ENCODE measurements at regions not wholly inside any gene's neighbourhood (a gene's known extent, or its start where the extent isn't known, plus 50 kb on each side); places are given as distances from the start of the nearest gene placed in this dataset.
"Not testable (repeated sequence)": the region's sequence is repeated elsewhere in the genome, so short reads cannot be mapped to it uniquely, and the experiment has no call there.

DNA sequence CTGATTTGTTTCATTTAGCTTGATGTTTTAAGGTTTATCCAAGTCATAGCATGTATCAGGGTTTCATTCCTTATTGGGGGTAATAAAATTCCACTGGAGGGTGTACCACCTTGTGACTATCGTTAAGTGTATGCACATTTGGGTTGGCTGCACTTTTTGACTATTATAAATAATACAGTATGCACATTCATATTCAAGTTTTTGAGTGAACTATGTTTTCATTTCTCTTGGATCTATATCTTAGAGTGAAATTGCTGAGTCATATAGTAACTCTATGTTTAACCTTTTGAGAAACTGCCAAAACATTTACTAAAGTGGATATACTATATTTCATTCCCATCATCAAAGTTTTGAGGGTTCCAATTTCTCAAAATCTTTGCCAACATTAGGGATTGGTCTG lies 952.7 kb downstream of the TDRD15 start:
- no peaks in the 10 kb centered on the region for H3K36me3 ChIP-seq
- no peak overlapping the region for H3K4me3 ChIP-seq
- TF ChIP-seq, protein P1, sequence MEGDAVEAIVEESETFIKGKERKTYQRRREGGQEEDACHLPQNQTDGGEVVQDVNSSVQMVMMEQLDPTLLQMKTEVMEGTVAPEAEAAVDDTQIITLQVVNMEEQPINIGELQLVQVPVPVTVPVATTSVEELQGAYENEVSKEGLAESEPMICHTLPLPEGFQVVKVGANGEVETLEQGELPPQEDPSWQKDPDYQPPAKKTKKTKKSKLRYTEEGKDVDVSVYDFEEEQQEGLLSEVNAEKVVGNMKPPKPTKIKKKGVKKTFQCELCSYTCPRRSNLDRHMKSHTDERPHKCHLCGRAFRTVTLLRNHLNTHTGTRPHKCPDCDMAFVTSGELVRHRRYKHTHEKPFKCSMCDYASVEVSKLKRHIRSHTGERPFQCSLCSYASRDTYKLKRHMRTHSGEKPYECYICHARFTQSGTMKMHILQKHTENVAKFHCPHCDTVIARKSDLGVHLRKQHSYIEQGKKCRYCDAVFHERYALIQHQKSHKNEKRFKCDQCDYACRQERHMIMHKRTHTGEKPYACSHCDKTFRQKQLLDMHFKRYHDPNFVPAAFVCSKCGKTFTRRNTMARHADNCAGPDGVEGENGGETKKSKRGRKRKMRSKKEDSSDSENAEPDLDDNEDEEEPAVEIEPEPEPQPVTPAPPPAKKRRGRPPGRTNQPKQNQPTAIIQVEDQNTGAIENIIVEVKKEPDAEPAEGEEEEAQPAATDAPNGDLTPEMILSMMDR (IDR thresholded peaks at IDR 0.05) = no peak
- DNase-seq (no peak), ATAC-seq (no peak)
- H3K27me3 ChIP-seq = no peaks in the 10 kb centered on the region
- H3K4me1 ChIP-seq = no peaks in the 10 kb centered on the region
- peaks cover 0 to 11% of the 10 kb centered on the region in 2 donors for H3K9me3 ChIP-seq
- intact Hi-C loops (cut with DNase I) = no loop called here
- H3K27ac ChIP-seq = no peak overlapping the region

DNA sequence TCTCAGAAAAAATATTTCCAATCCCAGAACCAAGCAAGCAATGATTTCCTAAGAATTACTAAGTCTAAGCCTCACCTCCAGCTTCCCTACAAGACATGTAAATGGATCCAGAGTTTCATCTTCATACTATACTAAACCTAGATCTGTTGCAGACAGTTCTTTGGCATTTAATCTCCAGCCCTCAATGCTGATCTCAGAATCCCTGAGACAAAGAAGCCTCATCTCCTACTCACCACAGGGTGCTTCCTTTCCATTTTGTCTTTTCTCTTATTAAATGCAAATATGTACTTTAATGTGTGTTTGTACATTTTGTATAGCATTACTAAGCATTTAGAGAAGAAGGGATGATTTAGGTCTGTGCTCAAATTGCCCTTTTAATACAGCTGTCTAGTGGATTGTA lies 954.9 kb downstream of the TDRD15 start:
- ATAC-seq = no peak
- Histone ChIP-seq H3K27ac (no peak overlapping the region), H3K4me1 (no peaks in the 10 kb centered on the region), H3K9me3 (peaks cover 0 to under 1% of the 10 kb centered on the region in 2 donors), H3K4me3 (no peak overlapping the region), H3K27me3 (no peaks in the 10 kb centered on the region), H3K36me3 (no peaks in the 10 kb centered on the region)
- DNase-seq = no peak
- intact Hi-C loops (cut with DNase I) = no loop called here
- TF ChIP-seq, protein P1 (IDR thresholded peaks at IDR 0.05) = no peak

DNA sequence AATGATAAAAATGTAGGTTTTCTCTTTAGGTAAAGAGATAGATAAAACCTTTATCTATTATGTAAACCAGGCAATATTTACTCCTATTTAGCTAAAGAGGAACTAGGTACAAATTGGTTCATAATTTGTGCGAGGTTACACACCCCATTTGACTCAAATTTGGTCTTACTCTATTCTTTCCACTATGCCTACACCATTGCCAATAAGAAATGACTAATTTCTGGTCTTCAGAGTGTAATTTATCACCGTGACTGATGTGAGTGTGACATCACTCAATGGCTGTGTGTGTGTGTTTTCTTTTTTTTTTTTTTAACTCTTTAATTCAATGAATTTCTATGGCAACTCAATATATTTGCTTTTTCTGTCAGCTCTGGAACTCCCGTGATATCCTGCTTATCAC lies 955.8 kb downstream of the TDRD15 start:
- TF ChIP-seq, protein P1 (IDR thresholded peaks at IDR 0.05) = no peak
- Histone ChIP-seq H3K4me1 (no peaks in the 10 kb centered on the region), H3K36me3 (no peaks in the 10 kb centered on the region), H3K27ac (no peak overlapping the region), H3K27me3 (no peaks in the 10 kb centered on the region), H3K4me3 (no peak overlapping the region), H3K9me3 (no peaks in the 10 kb centered on the region)
- ATAC-seq = no peak
- DNase-seq = no peak
- intact Hi-C loops (cut with DNase I) = no loop called here

DNA sequence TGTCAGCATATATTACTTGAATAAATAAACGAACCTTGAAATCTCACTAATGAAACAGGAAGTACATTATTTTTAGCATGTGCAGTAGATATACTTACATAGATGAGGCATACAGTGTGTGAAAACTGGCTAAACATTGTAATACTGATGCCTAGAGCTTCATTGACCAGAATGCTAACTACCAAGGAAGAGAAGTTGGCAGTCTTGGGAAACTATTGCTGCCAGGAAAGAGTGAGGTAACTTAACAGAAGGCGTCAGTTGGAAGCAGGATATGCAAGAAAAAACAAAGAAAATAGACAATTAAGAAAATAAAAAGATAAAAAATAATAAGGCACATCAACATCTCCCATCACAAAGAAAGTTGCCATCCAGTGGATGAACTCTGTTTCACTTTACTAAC lies 963.0 kb downstream of the TDRD15 start:
- H3K27ac ChIP-seq = no peak overlapping the region
- DNase-seq = no peak
- no peak overlapping the region for H3K4me3 ChIP-seq
- ATAC-seq = no peak
- no peaks in the 10 kb centered on the region for H3K4me1 ChIP-seq
- H3K36me3 ChIP-seq = no peaks in the 10 kb centered on the region
- no peaks in the 10 kb centered on the region for H3K27me3 ChIP-seq
- H3K9me3 ChIP-seq = peaks cover 0 to 12% of the 10 kb centered on the region in 2 donors
- TF ChIP-seq, protein P1 (IDR thresholded peaks at IDR 0.05) = no peak
- intact Hi-C loops (cut with DNase I) = no loop called here

DNA sequence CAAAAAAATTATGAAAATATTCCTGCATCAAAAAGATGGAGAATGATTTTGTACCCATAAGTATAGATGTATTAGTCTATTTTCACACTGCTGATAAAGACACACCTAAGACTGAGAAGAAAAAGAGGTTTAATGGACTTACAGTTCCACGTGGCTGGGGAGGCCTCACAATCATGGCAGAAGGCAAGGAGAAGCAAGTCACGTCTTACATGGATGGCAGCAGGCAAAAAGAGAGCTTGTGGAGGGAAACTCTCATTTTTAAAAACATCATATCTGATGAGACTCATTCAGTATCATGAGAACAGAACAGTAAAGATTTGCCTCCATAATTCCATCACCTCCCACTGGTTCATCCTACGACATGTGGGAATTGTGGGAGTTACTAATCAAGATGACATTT lies 979.8 kb downstream of the TDRD15 start:
- H3K9me3 ChIP-seq; H3K27me3 ChIP-seq; H3K36me3 ChIP-seq; H3K4me3 ChIP-seq; ATAC-seq; intact Hi-C loops (cut with DNase I); DNase-seq; H3K4me1 ChIP-seq; H3K27ac ChIP-seq: not testable (repeated sequence)

DNA sequence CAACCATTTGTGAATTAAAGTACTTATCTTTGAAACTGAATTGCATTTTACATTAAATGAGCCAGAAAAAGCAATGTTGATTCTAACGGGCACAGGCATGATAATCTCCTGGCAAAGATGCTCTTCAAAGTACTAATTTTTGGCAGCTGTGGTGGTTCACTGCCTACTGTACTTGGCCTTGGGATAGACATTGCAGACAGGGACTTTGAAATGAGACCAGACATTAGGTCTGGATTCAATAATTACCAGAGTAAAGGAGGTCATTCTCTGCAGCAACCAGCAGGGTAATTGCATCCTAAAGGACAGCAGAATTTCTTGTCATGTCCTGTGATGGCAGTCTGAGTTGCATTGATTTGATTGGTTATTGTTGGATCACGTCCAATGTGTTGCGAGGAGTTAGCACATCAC lies 986.5 kb downstream of the TDRD15 start:
- H3K27me3 ChIP-seq = no peaks in the 10 kb centered on the region
- ATAC-seq (no peak), DNase-seq (no peak)
- peaks cover 0 to 11% of the 10 kb centered on the region in 2 donors for H3K9me3 ChIP-seq
- TF ChIP-seq, protein P1 (IDR thresholded peaks at IDR 0.05) = no peak
- H3K4me3 ChIP-seq = no peak overlapping the region
- H3K27ac ChIP-seq = no peak overlapping the region
- H3K4me1 ChIP-seq = no peaks in the 10 kb centered on the region
- intact Hi-C loops (cut with DNase I) = no loop called here
- H3K36me3 ChIP-seq = no peaks in the 10 kb centered on the region
